ENCODE measurements at regions not wholly inside any gene's neighbourhood (a gene's known extent, or its start where the extent isn't known, plus 50 kb on each side); places are given as distances from the start of the nearest gene placed in this dataset.

- Histone ChIP-seq H3K4me1 (ENCODE audit: control insufficient read depth in 2 of 3, insufficient read depth in 2 of 3, low read depth in 1 of 3, low read length in 3 of 3) (peaks cover 0 to 13% (median 13%) of the 10 kb centered on the region in 3 donors), H3K4me3 (ENCODE audit: low read length in 3 of 3) (no peak overlapping the region), H3K27ac (ENCODE audit: low read depth in 2 of 2, low read length in 2 of 2) (no peak overlapping the region)
These were observed 99.4 kb downstream of the TSEN15 start for GRCh38 chr1:184150776-184151531.

GRCh38 chr1:184152434-184152898 is 100.9 kb downstream of the TSEN15 start:
- intact Hi-C loops (cut with DNase I): no loop called here
- Histone ChIP-seq H3K27me3 (ENCODE audit: control insufficient read depth, insufficient read depth, low read length) (no peaks in the 10 kb centered on the region), H3K9me3 (ENCODE audit: control insufficient read depth in 2 of 3, insufficient read depth in 1 of 3, low read length in 3 of 3) (no peaks in the 10 kb centered on the region), H3K9ac (ENCODE audit: low read length in 3 of 3) (peak overlapping the region; percentile 9 to 30 (median 15)), H3K4me3 (ENCODE audit: low read length in 3 of 3) (peak overlapping the region; percentile 51 to 79 (median 63)), H3K4me1 (ENCODE audit: control insufficient read depth in 2 of 3, insufficient read depth in 2 of 3, low read depth in 1 of 3, low read length in 3 of 3) (peaks cover 0 to 20% (median 13%) of the 10 kb centered on the region in 3 donors), H3K36me3 (ENCODE audit: control insufficient read depth in 2 of 3, insufficient read depth in 3 of 3, low read length in 3 of 3) (no peaks in the 10 kb centered on the region), H3K27ac (ENCODE audit: low read depth in 2 of 2, low read length in 2 of 2) (peak overlapping the region; percentile 17 to 66)
- no peak for FAIRE-seq
- DNase-seq: peak in 3 of 5 donors; percentile 46 to 73 (median 47)
- TF ChIP-seq CTCF (IDR thresholded peaks at IDR 0.05; ENCODE audit: borderline replicate concordance, extremely low read depth, insufficient read depth): no peak

More at GRCh38 chr1:184150776-184151531, 99.4 kb downstream of the TSEN15 start:
- no peak overlapping the region for H3K9ac ChIP-seq (ENCODE audit: low read length in 3 of 3)
- no peaks in the 10 kb centered on the region for H3K36me3 ChIP-seq (ENCODE audit: control insufficient read depth in 2 of 3, insufficient read depth in 3 of 3, low read length in 3 of 3)
- TF ChIP-seq CTCF (IDR thresholded peaks at IDR 0.05; ENCODE audit: borderline replicate concordance, extremely low read depth, insufficient read depth): no peak
- intact Hi-C loops (cut with DNase I): no loop called here
- no peaks in the 10 kb centered on the region for H3K9me3 ChIP-seq (ENCODE audit: control insufficient read depth in 2 of 3, insufficient read depth in 1 of 3, low read length in 3 of 3)
- DNase-seq: no peak
- no peaks in the 10 kb centered on the region for H3K27me3 ChIP-seq (ENCODE audit: control insufficient read depth, insufficient read depth, low read length)
- no peak for FAIRE-seq

GRCh38 chr1:184152974-184153373 is 101.4 kb downstream of the TSEN15 start:
- peak overlapping the region; percentile 17 to 66 for H3K27ac ChIP-seq (ENCODE audit: low read depth in 2 of 2, low read length in 2 of 2)
- DNase-seq (peak in 1 of 5 donors; percentile 60), FAIRE-seq (no peak)
- no peaks in the 10 kb centered on the region for H3K27me3 ChIP-seq (ENCODE audit: control insufficient read depth, insufficient read depth, low read length)
- H3K36me3 ChIP-seq (ENCODE audit: control insufficient read depth in 2 of 3, insufficient read depth in 3 of 3, low read length in 3 of 3): no peaks in the 10 kb centered on the region
- peak overlapping the region; percentile 51 to 79 (median 63) for H3K4me3 ChIP-seq (ENCODE audit: low read length in 3 of 3)
- H3K9me3 ChIP-seq (ENCODE audit: control insufficient read depth in 2 of 3, insufficient read depth in 1 of 3, low read length in 3 of 3): no peaks in the 10 kb centered on the region
- intact Hi-C loops (cut with DNase I): no loop called here
- peaks cover 0 to 20% (median 13%) of the 10 kb centered on the region in 3 donors for H3K4me1 ChIP-seq (ENCODE audit: control insufficient read depth in 2 of 3, insufficient read depth in 2 of 3, low read depth in 1 of 3, low read length in 3 of 3)
- TF ChIP-seq CTCF (IDR thresholded peaks at IDR 0.05; ENCODE audit: borderline replicate concordance, extremely low read depth, insufficient read depth): no peak
- H3K9ac ChIP-seq (ENCODE audit: low read length in 3 of 3): peak overlapping the region; percentile 9 to 30 (median 15)

Data from kidney (tissue), 13 donors.